Osteoblast (primary cell): ENCODE measurements at regions not wholly inside any gene's neighbourhood (a gene's known extent, or its start where the extent isn't known, plus 50 kb on each side); places are given as distances from the start of the nearest gene placed in this dataset.

Experiments used
- DNase-seq: peaks from one replicate; pipeline ENCODE4 v3.0.0; 2011; ENCODE audit warnings: low spot score, mixed read lengths; ENCODE audit not compliant: insufficient read length; ENCODE audit errors: missing footprints
- H2AFZ ChIP-seq: 2 replicates; pipeline ENCODE4 v1.6.0; 2011; ENCODE audit warnings: mild to moderate bottlenecking, low read length
- H3K27ac ChIP-seq: 2 replicates; pipeline ENCODE4 v1.5.1; 2011; ENCODE audit warnings: mild to moderate bottlenecking, low read depth, low read length, moderate library complexity
- H3K27me3 ChIP-seq: 2 replicates; pipeline ENCODE4 v1.6.0; 2012; ENCODE audit warnings: mild to moderate bottlenecking, control low read depth, inconsistent platforms, low read length, moderate library complexity; ENCODE audit not compliant: insufficient read depth
- H3K36me3 ChIP-seq: 2 replicates; pipeline ENCODE4 v1.5.1; 2011; ENCODE audit warnings: mild to moderate bottlenecking, low read length, control low read depth, moderate library complexity; ENCODE audit not compliant: insufficient read depth
- H3K4me1 ChIP-seq: 2 replicates; pipeline ENCODE4 v1.5.1; 2011; ENCODE audit warnings: mild to moderate bottlenecking, low read length, control low read depth, moderate library complexity; ENCODE audit not compliant: insufficient read depth
- H3K4me2 ChIP-seq: 2 replicates; pipeline ENCODE4 v1.6.0; 2011; ENCODE audit warnings: mild to moderate bottlenecking, low read length; ENCODE audit not compliant: insufficient read depth
- H3K4me3 ChIP-seq: fragments of 200-600 bp; sonication (generic); 3 replicates; pipeline ENCODE4 v1.5.1; 2012; ENCODE audit warnings: mild to moderate bottlenecking, low read length, inconsistent platforms; ENCODE audit not compliant: insufficient read depth
- H3K79me2 ChIP-seq: 2 replicates; pipeline ENCODE4 v1.6.0; 2012; ENCODE audit warnings: mild to moderate bottlenecking, low read length, control low read depth, inconsistent platforms; ENCODE audit not compliant: insufficient read depth
- H3K9me3 ChIP-seq: 2 replicates; pipeline ENCODE4 v1.5.1; 2011; ENCODE audit warnings: low read depth, low read length, control low read depth
- H4K20me1 ChIP-seq: 2 replicates; pipeline ENCODE4 v1.6.0; 2012; ENCODE audit warnings: mild to moderate bottlenecking, low read length, control low read depth; ENCODE audit not compliant: insufficient read depth
- CTCF ChIP-seq: IDR thresholded peaks from 2 replicates; pipeline ENCODE4 v1.5.1; 2011; ENCODE audit warnings: mild to moderate bottlenecking, low read depth, low read length, moderate library complexity; ENCODE audit errors: extremely low read depth

- Histone ChIP-seq H3K27me3 (no peaks in the 10 kb centered on the region), H3K79me2 (no peaks in the 10 kb centered on the region), H4K20me1 (no peaks in the 10 kb centered on the region), H3K4me1 (no peaks in the 10 kb centered on the region), H3K9me3 (no peaks in the 10 kb centered on the region), H3K27ac (no peak overlapping the region), H3K36me3 (no peaks in the 10 kb centered on the region), H3K4me3 (no peak overlapping the region), H2AFZ (no peak overlapping the region), H3K4me2 (no peak overlapping the region)
- no peak for TF ChIP-seq CTCF
- DNase-seq = no peak
These were observed 324.8 kb upstream of the CHAC2 start for GRCh38 chr2:53442783-53443182.

- Histone ChIP-seq H3K79me2 (no peaks in the 10 kb centered on the region), H3K9me3 (no peaks in the 10 kb centered on the region), H4K20me1 (no peaks in the 10 kb centered on the region), H3K4me3 (no peak overlapping the region), H2AFZ (no peak overlapping the region), H3K4me2 (no peak overlapping the region), H3K27ac (no peak overlapping the region), H3K36me3 (no peaks in the 10 kb centered on the region), H3K27me3 (no peaks in the 10 kb centered on the region), H3K4me1 (no peaks in the 10 kb centered on the region)
- DNase-seq = no peak
- TF ChIP-seq CTCF = no peak
These were observed 325.5 kb upstream of the CHAC2 start for GRCh38 chr2:53442093-53442492.

DNA sequence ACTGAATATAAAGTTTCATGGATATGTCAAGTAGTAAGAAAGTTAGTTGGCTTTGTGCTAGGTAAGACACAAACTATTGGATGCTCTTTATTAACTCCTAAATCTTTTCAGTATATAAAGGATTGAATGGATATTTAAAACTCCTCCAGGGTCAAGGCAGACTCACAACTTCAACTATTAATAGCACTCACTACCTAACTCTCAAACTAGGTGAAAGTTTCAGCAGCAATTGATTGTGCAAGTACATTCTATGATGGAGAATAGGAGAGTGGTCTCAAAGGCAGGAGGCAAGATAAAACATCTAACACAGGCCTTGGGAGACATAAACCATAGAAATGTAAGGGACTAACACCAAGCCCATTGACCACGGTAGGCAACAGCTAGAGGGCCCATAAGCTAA is 328.9 kb upstream of the CHAC2 start:
- Histone ChIP-seq H3K36me3 (no peaks in the 10 kb centered on the region), H3K79me2 (no peaks in the 10 kb centered on the region), H3K9me3 (no peaks in the 10 kb centered on the region), H3K27me3 (no peaks in the 10 kb centered on the region), H2AFZ (no peak overlapping the region), H3K27ac (no peak overlapping the region), H3K4me1 (no peaks in the 10 kb centered on the region), H3K4me3 (no peak overlapping the region), H3K4me2 (no peak overlapping the region), H4K20me1 (no peaks in the 10 kb centered on the region)
- no peak for DNase-seq
- no peak for TF ChIP-seq CTCF

DNA sequence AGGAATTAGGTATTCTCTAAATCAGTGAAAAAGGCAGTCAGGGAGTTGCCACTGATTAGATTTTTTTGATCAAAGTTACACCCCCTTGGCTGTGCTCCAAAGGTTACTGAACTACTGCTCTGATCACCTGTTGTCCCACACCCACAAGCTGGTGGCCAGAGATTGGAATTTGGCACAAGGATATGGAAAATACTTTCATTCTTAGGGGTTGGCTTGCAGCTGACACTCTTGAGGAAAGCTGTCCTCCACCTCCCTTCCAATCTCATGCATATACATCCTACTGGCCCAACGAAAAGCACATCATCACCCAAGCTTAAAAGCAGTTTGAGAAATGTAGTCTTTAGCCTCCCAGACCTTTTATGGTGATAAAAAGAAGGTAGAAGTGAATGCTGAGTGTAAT is 329.5 kb upstream of the CHAC2 start:
- no peaks in the 10 kb centered on the region for H4K20me1 ChIP-seq
- no peaks in the 10 kb centered on the region for H3K27me3 ChIP-seq
- no peak overlapping the region for H3K27ac ChIP-seq
- H3K36me3 ChIP-seq = no peaks in the 10 kb centered on the region
- H3K4me2 ChIP-seq = no peak overlapping the region
- no peaks in the 10 kb centered on the region for H3K79me2 ChIP-seq
- no peak overlapping the region for H3K4me3 ChIP-seq
- no peak for DNase-seq
- no peaks in the 10 kb centered on the region for H3K4me1 ChIP-seq
- TF ChIP-seq CTCF = no peak
- H2AFZ ChIP-seq = no peak overlapping the region
- H3K9me3 ChIP-seq = no peaks in the 10 kb centered on the region
